Activated CD8-positive, alpha-beta memory T cell treated with anti-CD3 and anti-CD28 coated beads for 48 hours (primary cell): ENCODE measurements at regions not wholly inside any gene's neighbourhood (a gene's known extent, or its start where the extent isn't known, plus 50 kb on each side); places are given as distances from the start of the nearest gene placed in this dataset.
"Not testable (repeated sequence)": the region's sequence is repeated elsewhere in the genome, so short reads cannot be mapped to it uniquely, and the experiment has no call there.

Experiments
- DNase-seq, 3 experiments: peaks; one replicate each; pipeline ENCODE4 v3.0.0-alpha.2; 2020; ENCODE audit warnings: low read depth in 2 of 3, low spot score in 2 of 3

GRCh38 chr3:69647511-69648110 is 91.7 kb upstream of the MITF start:
- no peak for DNase-seq

- DNase-seq = no peak
Measured at GRCh38 chr3:69647081-69647480, 92.2 kb upstream of the MITF start.

DNA sequence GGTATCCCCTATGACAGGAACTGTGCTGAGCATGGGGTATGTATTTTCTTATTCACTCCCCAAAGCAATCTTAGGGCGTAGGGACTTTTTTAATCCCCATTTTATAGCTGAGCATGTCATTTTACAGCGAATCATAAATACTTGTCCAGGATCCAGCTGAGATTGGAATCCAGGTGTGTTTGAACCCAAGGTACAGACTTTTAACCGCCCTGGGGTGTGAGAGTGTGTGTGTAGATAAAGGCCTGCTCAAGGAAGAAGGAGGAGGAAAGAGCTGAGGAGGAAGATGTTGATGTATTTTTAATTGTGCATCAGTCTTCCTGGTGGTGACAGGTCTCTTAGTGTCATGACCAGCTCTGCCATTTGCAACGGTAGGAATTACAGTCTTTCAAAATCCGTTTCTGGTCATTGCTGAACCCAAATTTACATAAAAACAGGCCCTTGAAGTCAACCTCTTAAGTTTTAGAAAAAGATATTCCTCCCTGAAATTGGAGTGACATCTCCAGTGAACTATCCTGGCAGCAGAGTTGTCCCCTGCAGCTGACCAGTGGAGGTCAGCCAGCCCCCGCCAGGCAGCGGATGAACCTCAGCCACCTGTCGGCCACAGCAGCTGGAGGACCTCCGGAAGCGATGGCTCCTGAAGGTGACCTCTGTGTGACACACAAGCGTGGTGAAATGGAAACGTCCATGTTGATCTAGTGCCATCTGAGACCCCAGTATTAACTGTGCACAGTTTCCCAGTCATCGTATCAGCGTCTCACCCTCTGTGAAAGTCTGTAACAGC is 92.8 kb upstream of the MITF start:
- DNase-seq = no peak

GRCh38 chr3:69642606-69643005 is 96.7 kb upstream of the MITF start:
- DNase-seq = no peak

GRCh38 chr3:69639851-69640250 is 99.4 kb upstream of the MITF start:
- no peak for DNase-seq

DNA sequence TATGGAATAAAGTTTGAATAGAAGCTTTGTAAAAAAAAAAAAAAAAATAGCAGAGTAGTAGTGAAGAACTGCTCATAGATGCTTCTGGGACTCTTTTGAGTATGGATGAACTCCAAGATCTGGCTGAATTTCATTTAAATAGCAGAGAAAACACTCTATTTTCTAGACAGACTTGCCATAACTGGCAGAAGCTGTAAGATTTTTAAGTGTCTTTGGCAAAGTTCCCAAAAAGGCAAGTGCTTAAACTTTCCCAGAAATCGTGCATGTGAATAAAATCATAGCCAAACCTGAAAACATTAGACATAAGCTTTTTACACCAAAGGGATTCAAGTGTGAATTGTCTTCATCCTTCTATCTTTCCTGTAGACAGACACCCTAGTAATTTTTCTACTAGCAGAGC is 110.3 kb upstream of the MITF start:
- DNase-seq = no peak

DNA sequence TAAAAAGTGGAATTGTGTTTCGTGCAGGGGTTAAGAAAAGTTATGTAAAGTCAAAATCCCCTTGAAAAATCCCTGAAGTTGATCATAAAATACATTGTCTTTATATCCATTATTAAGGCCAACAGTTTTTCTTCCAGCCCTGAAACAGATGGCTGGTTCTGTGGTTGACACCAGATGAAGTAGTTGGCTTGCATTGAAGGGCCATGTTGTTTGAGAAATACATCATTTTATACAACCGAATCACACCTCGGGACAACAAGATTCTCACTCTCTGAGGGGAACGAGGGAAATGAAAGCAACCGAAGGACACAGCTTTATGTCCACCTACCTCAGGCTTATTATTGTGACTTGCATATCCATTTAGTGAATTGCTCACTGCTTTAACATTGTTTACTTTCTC is 126.0 kb upstream of the MITF start:
- DNase-seq = no peak

GRCh38 chr3:69612791-69613190 is 126.5 kb upstream of the MITF start:
- no peak for DNase-seq

- DNase-seq = not testable (repeated sequence)
Measured at GRCh38 chr3:69609566-69609965, 129.7 kb upstream of the MITF start.

DNA sequence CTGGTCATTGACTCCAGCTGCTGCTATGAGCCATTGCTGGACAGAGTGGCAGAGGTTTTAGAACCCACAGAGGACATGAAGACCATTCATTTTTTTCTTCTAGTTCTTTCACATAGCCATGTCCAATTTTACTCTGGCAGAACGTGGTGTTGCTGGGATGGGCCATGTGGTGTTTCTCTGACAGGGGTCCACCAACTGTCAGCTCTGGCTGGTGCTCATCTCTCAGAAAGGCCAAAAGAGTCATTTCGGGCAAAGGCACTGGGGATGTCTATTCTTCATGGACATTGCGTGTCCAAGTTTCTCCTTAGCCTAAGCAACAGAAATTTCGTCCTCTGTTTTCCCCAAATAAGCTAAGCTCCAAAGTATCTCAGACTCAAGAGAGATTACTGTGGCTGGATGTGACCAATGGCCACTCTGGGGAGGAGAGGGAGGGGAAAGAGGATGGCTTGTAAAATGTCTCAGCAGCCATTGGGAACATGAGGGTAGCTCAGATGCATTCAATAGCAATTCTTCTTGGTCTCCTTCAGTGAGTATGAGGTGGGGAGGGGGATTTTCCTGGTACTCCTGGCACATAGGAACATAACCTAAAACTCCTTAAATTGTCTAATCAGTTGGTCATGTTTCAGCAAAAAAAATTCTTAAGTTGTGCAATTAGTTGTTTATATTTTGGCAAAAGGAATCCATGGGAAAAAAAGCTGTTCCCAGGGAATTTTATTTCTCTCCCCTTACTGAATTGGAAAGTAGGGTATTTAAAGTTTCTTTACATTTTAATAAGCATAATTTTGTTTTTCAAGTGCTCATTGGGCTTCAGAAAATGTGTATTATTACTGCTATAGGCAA is 131.6 kb upstream of the MITF start:
- DNase-seq = no peak

DNA sequence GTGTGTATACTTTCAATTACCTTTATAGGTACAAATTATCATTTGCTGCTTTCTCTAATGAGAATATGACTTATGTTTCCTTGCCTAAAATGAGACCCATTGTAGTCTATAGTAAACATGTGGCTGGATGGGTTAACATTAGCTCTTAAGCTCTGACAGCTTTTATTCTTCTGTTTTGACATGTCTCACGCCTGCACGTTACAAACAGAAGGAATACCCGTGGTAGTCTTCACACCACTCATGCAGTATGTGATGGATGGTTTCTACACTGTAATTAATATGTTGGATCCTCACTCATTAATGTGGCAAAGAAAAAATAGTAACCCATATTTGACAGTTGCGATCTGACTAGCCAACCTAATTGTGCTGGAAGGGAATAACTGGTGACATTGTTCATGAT is 133.4 kb upstream of the MITF start:
- DNase-seq = no peak

- DNase-seq = no peak
Measured at GRCh38 chr3:69604735-69605450, 134.4 kb upstream of the MITF start.

DNA sequence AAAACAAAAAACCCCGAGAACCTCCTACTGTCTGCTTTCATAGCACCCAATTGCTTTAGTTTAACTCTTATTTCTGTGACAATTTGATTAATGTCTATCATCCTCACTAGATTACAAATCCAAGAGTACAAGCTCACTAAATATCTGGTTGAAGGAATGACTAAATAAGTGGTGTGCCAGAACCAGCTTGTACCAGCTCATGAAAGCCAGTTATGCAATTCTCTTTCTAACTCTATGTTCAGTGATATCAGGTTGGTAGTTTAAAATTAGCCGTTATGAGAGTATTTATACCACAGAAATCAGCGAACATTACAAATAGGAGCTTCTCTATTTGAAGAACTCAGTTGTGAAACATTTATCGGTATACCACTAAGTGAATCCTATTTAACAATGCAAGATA is 137.2 kb upstream of the MITF start:
- no peak for DNase-seq

DNA sequence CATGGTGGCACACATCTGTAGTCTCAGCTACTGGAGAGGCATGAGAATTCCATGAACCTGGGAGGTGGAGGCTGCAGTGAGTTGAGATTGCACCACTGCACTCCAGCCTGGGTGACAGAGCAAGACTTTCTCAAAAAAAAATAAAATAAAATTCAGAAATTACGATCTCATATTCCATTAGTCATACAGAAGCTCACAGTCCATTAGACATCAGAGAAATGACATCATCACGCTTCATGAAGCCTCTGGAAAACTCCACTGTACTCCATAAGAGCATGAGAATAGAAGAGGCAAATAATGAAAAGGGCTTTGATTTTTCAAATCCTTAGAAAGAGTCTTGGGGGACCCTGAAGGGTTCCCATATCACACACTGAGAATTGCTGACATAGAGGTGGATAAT is 145.0 kb upstream of the MITF start:
- no peak for DNase-seq

- DNase-seq = no peak
Measured at GRCh38 chr3:69591164-69591736, 148.0 kb upstream of the MITF start.

GRCh38 chr3:69590111-69590510 is 149.2 kb upstream of the MITF start:
- no peak for DNase-seq

- no peak for DNase-seq
Measured at GRCh38 chr3:69588170-69588569, 151.1 kb upstream of the MITF start.

DNA sequence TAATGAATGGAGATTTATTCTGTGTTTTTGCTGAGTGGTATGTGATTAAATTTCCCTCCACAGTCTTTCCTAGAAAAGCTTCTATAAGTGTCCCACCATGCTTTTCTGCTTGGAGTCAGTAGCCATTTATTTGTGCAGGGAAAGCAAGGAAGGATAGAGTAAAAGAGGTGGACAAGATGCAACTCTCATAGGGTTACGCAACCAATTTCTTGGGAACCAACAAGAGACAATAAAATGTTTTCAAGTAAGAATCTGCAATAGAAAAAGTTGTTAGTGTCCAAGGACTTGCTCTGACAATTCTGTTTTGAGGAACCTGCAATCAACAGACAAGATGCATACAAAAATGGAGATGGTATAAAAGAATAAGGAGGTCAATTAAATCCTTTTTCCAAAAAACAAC is 153.8 kb upstream of the MITF start:
- no peak for DNase-seq

DNA sequence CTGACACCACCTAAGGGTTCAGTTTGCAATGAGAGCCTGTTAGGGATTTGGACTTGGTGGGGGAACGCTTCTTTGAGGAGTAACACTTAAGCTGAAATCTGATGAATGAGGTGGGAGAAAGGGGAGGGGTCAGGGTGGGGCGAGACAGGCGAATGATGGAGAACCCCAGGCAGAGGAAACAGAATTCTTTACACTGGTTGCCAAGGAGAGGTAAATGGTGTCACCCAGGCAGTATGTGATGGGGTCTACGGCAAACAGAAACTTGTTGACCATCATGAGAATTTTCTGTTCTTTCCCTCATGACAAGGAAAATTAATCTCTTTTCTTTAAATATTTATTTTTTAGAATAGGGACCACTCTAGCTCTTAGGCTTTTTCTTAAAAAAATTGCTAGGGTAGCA is 157.2 kb upstream of the MITF start:
- DNase-seq = no peak

DNA sequence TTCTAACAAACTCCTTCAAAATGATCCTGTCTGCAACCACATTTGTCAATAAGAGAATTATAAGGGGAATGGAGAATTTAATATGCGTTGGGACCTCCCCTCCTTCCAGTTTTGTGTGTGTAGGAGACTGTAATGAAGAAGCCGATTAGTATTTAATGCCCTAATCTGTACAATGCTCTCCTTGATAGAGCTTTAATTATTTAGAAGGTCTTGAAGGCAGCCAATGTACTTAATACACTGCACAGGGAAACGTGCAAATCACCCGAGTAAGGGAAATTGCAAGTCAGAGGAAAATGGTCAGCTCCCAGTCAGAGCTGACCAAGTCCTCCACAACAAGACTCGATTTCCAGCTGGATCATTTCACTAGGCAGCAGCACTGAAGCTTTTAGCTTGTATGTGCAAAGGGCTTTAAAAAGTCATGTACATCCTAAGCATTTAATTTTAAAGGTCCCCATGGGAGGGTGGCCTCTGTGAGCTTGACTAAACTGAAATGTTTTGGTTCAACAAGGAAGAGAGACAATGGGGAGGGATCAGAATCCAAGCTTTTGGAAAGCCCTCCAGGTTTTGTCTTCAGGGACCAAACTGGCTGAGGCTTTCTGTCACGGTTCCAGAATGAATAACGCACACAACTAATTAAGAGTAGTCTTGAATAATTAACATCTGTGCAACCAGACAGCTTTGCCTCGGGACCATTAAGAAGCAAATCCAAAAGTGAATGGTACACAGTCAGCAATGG is 159.8 kb upstream of the MITF start:
- no peak for DNase-seq
